ENCODE measurements at regions not wholly inside any gene's neighbourhood (a gene's known extent, or its start where the extent isn't known, plus 50 kb on each side); places are given as distances from the start of the nearest gene placed in this dataset.

GRCh38 chr15:62568702-62569101 lies 403.6 kb upstream of the C2CD4B start:
- ATAC-seq (no peak), DNase-seq (no peak)
- intact Hi-C loops (cut with DNase I) = loop anchor here in 1 of 2 donors (10.0 kb wide), 1 partner anchor 144 kb away; no protein-coding TSS in a partner anchor

GRCh38 chr15:62569460-62570404 lies 404.6 kb upstream of the C2CD4B start:
- ATAC-seq (peak; percentile 75 to 76), DNase-seq (peak; percentile 85)
- intact Hi-C loops (cut with DNase I) = loop anchor here in 1 of 2 donors (10.0 kb wide), 1 partner anchor 145 kb away; no protein-coding TSS in a partner anchor

- ATAC-seq (peak in 1 of 2 donors; percentile 51), DNase-seq (no peak)
- intact Hi-C loops (cut with DNase I) = no loop called here
Observed at GRCh38 chr15:62570405-62570783, 405.3 kb upstream of the C2CD4B start.

- peak in 1 of 2 donors; percentile 11 for ATAC-seq
- intact Hi-C loops (cut with DNase I) = no loop called here
- DNase-seq = no peak
Observed at GRCh38 chr15:62571072-62571471, 406.0 kb upstream of the C2CD4B start.

GRCh38 chr15:62572797-62573196 lies 407.7 kb upstream of the C2CD4B start:
- intact Hi-C loops (cut with DNase I) = no loop called here
- no peak for DNase-seq
- no peak for ATAC-seq

- no peak for DNase-seq
- ATAC-seq = no peak
- intact Hi-C loops (cut with DNase I) = no loop called here
Observed at GRCh38 chr15:62573876-62574275, 408.8 kb upstream of the C2CD4B start.

GRCh38 chr15:62578546-62578945 lies 413.5 kb upstream of the C2CD4B start:
- no peak for DNase-seq
- intact Hi-C loops (cut with DNase I) = no loop called here
- no peak for ATAC-seq

GRCh38 chr15:62578960-62579359 lies 413.9 kb upstream of the C2CD4B start:
- DNase-seq = no peak
- intact Hi-C loops (cut with DNase I) = no loop called here
- no peak for ATAC-seq

- intact Hi-C loops (cut with DNase I) = no loop called here
- DNase-seq = no peak
- no peak for ATAC-seq
Observed at GRCh38 chr15:62579842-62580241, 414.8 kb upstream of the C2CD4B start.

- DNase-seq (no peak), ATAC-seq (no peak)
- intact Hi-C loops (cut with DNase I) = no loop called here
Observed at GRCh38 chr15:62582580-62582979, 417.5 kb upstream of the C2CD4B start.

- DNase-seq (no peak), ATAC-seq (peak in 1 of 2 donors; percentile 86)
- intact Hi-C loops (cut with DNase I) = no loop called here
Observed at GRCh38 chr15:62584301-62585235, 419.5 kb upstream of the C2CD4B start.

- intact Hi-C loops (cut with DNase I) = no loop called here
- DNase-seq (no peak), ATAC-seq (no peak)
Observed at GRCh38 chr15:62588938-62589670, 424.0 kb upstream of the C2CD4B start.

GRCh38 chr15:62591842-62592838 lies 427.1 kb upstream of the C2CD4B start:
- peak in 1 of 2 donors; percentile 39 for ATAC-seq
- intact Hi-C loops (cut with DNase I) = no loop called here

GRCh38 chr15:62592920-62593319 lies 427.8 kb upstream of the C2CD4B start:
- ATAC-seq (no peak), DNase-seq (no peak)
- intact Hi-C loops (cut with DNase I) = no loop called here

More at GRCh38 chr15:62591842-62592838, 427.1 kb upstream of the C2CD4B start:
- no peak for DNase-seq

GRCh38 chr15:62593681-62594399 lies 428.8 kb upstream of the C2CD4B start:
- DNase-seq = no peak
- ATAC-seq = no peak
- intact Hi-C loops (cut with DNase I) = no loop called here

GRCh38 chr15:62598217-62598616 lies 433.1 kb upstream of the C2CD4B start:
- ATAC-seq = no peak
- intact Hi-C loops (cut with DNase I) = no loop called here
- no peak for DNase-seq
